ENCODE measurements at regions not wholly inside any gene's neighbourhood (a gene's known extent, or its start where the extent isn't known, plus 50 kb on each side); places are given as distances from the start of the nearest gene placed in this dataset.

- 72 to 87% (median 74%) methylated on average over 5 of the region's 5 CpGs for WGBS, 4 donors
- no peak for DNase-seq
- TF ChIP-seq CTCF (IDR thresholded peaks at IDR 0.05) (no peak), POLR2A (IDR thresholded peaks at IDR 0.05) (no peak)
- Histone ChIP-seq H3K36me3 (replicated peaks in 1 of 2) (no peaks in the 10 kb centered on the region), H3K27ac (no peak overlapping the region), H3K27me3 (no peaks in the 10 kb centered on the region), H3K4me1 (replicated peaks in 1 of 2) (no peaks in the 10 kb centered on the region), H3K9me3 (replicated peaks in 1 of 3) (no peaks in the 10 kb centered on the region), H3K4me3 (no peak overlapping the region)
- intact Hi-C loops (cut with DNase I), result no loop called here
Measured at GRCh38 chr12:127431594-127431993, 835.4 kb upstream of the TMEM132C start.

- no peaks in the 10 kb centered on the region for H3K27me3 ChIP-seq
- no peaks in the 10 kb centered on the region for H3K9me3 ChIP-seq (replicated peaks in 1 of 3)
- no peak overlapping the region for H3K27ac ChIP-seq
- 55 to 75% (median 70%) methylated on average over 3 of the region's 3 CpGs for WGBS, 4 donors
- no peak overlapping the region for H3K4me3 ChIP-seq
- no peaks in the 10 kb centered on the region for H3K36me3 ChIP-seq (replicated peaks in 1 of 2)
- no peaks in the 10 kb centered on the region for H3K4me1 ChIP-seq (replicated peaks in 1 of 2)
- TF ChIP-seq CTCF (IDR thresholded peaks at IDR 0.05) (no peak), POLR2A (IDR thresholded peaks at IDR 0.05) (no peak)
- intact Hi-C loops (cut with DNase I), result no loop called here
- DNase-seq, result no peak
Measured at GRCh38 chr12:127435439-127435838, 831.5 kb upstream of the TMEM132C start.

GRCh38 chr12:127438512-127439244 lies 828.3 kb upstream of the TMEM132C start:
- intact Hi-C loops (cut with DNase I), result no loop called here

DNA sequence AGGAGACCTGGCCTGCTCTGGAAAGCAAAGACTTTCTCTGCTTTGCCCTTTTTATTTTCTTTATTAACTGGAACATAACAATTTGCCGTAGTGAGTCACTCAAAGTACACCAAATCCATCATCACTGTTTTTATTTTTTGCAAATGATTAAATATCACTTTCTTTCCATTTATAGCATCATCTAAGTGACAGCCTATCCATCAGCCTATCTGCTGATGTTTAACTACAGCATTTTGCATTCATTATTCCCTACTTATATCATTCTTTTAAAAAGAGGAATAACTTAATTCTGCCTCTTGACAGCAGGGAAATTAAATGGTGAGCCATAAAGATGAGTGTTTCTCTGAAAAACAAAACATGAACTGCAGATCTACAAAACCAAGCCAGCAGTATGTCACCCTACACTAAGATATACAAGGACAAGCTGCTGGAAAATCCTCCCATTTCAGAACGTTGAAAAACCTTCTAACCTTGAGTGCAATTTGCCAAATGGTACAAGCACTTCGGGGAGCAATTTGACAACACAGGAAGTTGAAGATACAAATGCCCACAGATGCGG lies 821.3 kb upstream of the TMEM132C start:
- Histone ChIP-seq H3K4me1 (replicated peaks in 1 of 2) (peaks cover 0 to 6% of the 10 kb centered on the region in 2 donors), H3K36me3 (replicated peaks in 1 of 2) (no peaks in the 10 kb centered on the region), H3K27ac (peak overlapping the region in 1 of 5 donors; percentile 14), H3K27me3 (no peaks in the 10 kb centered on the region), H3K9me3 (replicated peaks in 1 of 3) (no peaks in the 10 kb centered on the region), H3K4me3 (no peak overlapping the region)
- TF ChIP-seq POLR2A (IDR thresholded peaks at IDR 0.05) (no peak), CTCF (IDR thresholded peaks at IDR 0.05) (no peak)
- intact Hi-C loops (cut with DNase I), result no loop called here
- 13 to 26% (median 24%) methylated on average over 4 of the region's 4 CpGs for WGBS, 4 donors
- DNase-seq, result no peak

More at GRCh38 chr12:127438512-127439244, 828.3 kb upstream of the TMEM132C start:
- no peak for TF ChIP-seq CTCF (IDR thresholded peaks at IDR 0.05)
- no peak for TF ChIP-seq POLR2A (IDR thresholded peaks at IDR 0.05)
- H3K9me3 ChIP-seq (replicated peaks in 1 of 3), result no peaks in the 10 kb centered on the region
- H3K4me1 ChIP-seq (replicated peaks in 1 of 2), result no peaks in the 10 kb centered on the region
- H3K27ac ChIP-seq, result no peak overlapping the region
- DNase-seq, result no peak
- H3K4me3 ChIP-seq, result no peak overlapping the region
- no peaks in the 10 kb centered on the region for H3K27me3 ChIP-seq
- 81 to 93% (median 90%) methylated on average over 3 of the region's 3 CpGs for WGBS, 4 donors
- H3K36me3 ChIP-seq (replicated peaks in 1 of 2), result no peaks in the 10 kb centered on the region

All from adrenal gland (tissue), 9 donors.